Body of pancreas (tissue), 4 donors: ENCODE measurements at regions not wholly inside any gene's neighbourhood (a gene's known extent, or its start where the extent isn't known, plus 50 kb on each side); places are given as distances from the start of the nearest gene placed in this dataset.

ENCODE experiments used
- ATAC-seq: fragments of 150-250 bp; one replicate; pipeline ENCODE4 v1.9.1; 2016
- DNase-seq, 4 donors: peaks; one replicate each; pipeline ENCODE4 v3.0.0-alpha.2; 2019
- H3K27ac ChIP-seq, 4 donors: fragments of 200-600 bp; sonication (generic); 1 replicate in 3 of 4; 2 replicates in 1 of 4; pipeline versions ENCODE4 v1.5.1 to v1.6.1; 2016 to 2019; ENCODE audit warnings: mild to moderate bottlenecking in 1 of 4, mixed read lengths in 1 of 4, moderate library complexity in 1 of 4
- H3K27me3 ChIP-seq, 2 donors: fragments of 200-600 bp; sonication (generic); one replicate each; pipeline ENCODE4 v1.6.0; 2016; ENCODE audit warnings: mild to moderate bottlenecking in 1 of 2
- H3K36me3 ChIP-seq, 2 donors: fragments of 200-600 bp; sonication (generic); replicated peaks in 1 of 2; 2 replicates each; pipeline ENCODE4 v1.5.1; 2016; ENCODE audit warnings: low read depth in 2 of 2; ENCODE audit not compliant: insufficient read depth in 1 of 2
- H3K4me1 ChIP-seq: fragments of 200-600 bp; sonication (generic); one replicate; pipeline ENCODE4 v1.6.0; 2016
- H3K4me3 ChIP-seq, 2 donors: fragments of 200-600 bp; sonication (generic); 1 replicate in 1 of 2; 2 replicates in 1 of 2; pipeline ENCODE4 v1.5.1; 2016 to 2019
- H3K9me3 ChIP-seq, 3 donors: fragments of 200-600 bp; sonication (generic); 1 replicate in 2 of 3; 2 replicates in 1 of 3; pipeline ENCODE4 v1.5.1; 2016
- CTCF ChIP-seq, 7 experiments: fragments of 450-650 bp in 4 of 7; fragments of 200-600 bp in 3 of 7; sonication (generic) in 3 of 7; IDR thresholded peaks; one replicate each; pipeline ENCODE4 v1.5.1; 2016 to 2019; ENCODE audit warnings: antibody characterized with exemption in 7 of 7
- POLR2A ChIP-seq, 3 donors: fragments of 450-650 bp; IDR thresholded peaks; one replicate each; pipeline ENCODE4 v1.6.1; 2016; ENCODE audit warnings: antibody characterized with exemption in 3 of 3, mild to moderate bottlenecking in 2 of 3
- WGBS, 2 donors: methylation state at CpG; one replicate each; pipeline ENCODE4 v1.1.5; 2017; 5-methylcytosine and 5-hydroxymethylcytosine counted together
- intact Hi-C: fragments of 100-400 bp; cut with DNase I; formaldehyde crosslinking; loops from one replicate; pipeline ENCODE4 v1.15.1; 2023

GRCh38 chr12:73083736-73084135, 811.6 kb downstream of the TRHDE start:
- H3K4me1 ChIP-seq: no peaks in the 10 kb centered on the region
- no peaks in the 10 kb centered on the region for H3K27me3 ChIP-seq
- 56 to 77% methylated on average over 1 of the region's 1 CpG for WGBS, 2 donors
- no peak overlapping the region for H3K4me3 ChIP-seq
- ATAC-seq (no peak), DNase-seq (no peak)
- intact Hi-C loops: no loop called here
- H3K36me3 ChIP-seq: no peaks in the 10 kb centered on the region
- TF ChIP-seq CTCF (IDR thresholded peaks at IDR 0.05) (no peak), POLR2A (IDR thresholded peaks at IDR 0.05) (no peak)
- peaks cover 0 to 6% (median 0%) of the 10 kb centered on the region in 3 donors for H3K9me3 ChIP-seq
- no peak overlapping the region for H3K27ac ChIP-seq

DNA sequence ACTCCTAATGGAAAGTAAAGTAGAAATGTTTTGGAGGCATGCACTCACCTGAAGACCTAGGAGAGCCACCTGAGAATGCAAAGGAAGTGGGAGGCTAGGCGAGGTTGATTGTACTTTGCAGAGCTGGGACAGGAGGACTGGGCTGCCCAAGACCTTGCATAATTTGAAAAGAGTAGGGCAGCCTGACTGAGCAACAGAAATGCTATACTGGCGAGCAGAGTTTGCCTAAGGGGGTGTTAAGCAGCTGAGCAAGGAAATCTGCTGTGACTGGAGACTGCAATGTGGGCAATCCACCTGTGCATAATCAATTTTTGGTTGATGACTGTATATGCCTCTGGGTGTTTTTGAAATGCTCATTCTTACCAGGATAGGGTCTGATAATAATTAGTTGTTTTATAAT, 834.1 kb downstream of the TRHDE start:
- H3K27me3 ChIP-seq: no peaks in the 10 kb centered on the region
- no peaks in the 10 kb centered on the region for H3K9me3 ChIP-seq
- intact Hi-C loops: no loop called here
- H3K36me3 ChIP-seq: no peaks in the 10 kb centered on the region
- DNase-seq: no peak
- no peak overlapping the region for H3K4me3 ChIP-seq
- no peak for ATAC-seq
- H3K4me1 ChIP-seq: no peaks in the 10 kb centered on the region
- TF ChIP-seq POLR2A (IDR thresholded peaks at IDR 0.05): no peak
- TF ChIP-seq CTCF (IDR thresholded peaks at IDR 0.05): no peak
- no peak overlapping the region for H3K27ac ChIP-seq
- 57 to 68% methylated on average over 2 of the region's 2 CpGs for WGBS, 2 donors

DNA sequence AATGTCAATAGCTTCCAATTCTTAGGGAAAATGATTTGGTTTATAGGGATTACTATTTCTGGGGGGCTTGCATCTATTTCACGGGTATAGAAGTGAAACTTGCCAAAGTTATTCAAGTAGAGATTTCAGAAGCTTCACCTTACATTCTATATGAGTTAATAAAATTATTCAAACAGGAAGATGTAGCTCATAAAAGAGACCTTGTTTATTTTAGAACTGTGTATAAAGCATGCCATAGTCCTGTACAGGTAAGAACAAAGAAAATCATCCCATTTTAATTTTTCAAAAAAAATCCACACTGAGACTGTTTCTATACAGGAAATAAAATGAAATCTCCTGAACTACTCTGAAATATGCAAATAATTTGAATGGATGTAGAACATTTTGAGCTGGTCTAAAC, 834.7 kb downstream of the TRHDE start:
- intact Hi-C loops: no loop called here

DNA sequence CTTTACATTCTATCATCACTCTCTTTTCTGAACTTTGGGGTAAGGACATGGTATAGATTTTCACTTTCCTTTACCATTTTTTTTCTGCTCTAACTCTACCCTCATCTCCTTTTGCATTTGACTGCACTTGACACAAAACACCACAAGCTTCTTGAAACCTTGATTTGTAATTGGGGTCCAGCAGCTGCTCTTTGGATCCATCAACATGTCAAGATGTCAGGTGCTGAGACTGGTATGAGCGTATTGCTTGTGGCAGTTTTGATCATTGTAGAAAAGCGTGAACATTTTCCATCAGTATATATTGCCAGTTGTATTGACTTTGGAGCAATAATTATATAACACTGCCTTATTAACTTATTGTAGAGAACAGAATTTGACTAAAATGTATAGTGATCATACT, 838.6 kb downstream of the TRHDE start:
- intact Hi-C loops: no loop called here

More for the DNA sequence above, 834.7 kb downstream of the TRHDE start:
- H3K27ac ChIP-seq: no peak overlapping the region
- no peaks in the 10 kb centered on the region for H3K4me1 ChIP-seq
- no peak overlapping the region for H3K4me3 ChIP-seq
- no peaks in the 10 kb centered on the region for H3K27me3 ChIP-seq
- no peaks in the 10 kb centered on the region for H3K36me3 ChIP-seq
- H3K9me3 ChIP-seq: no peaks in the 10 kb centered on the region
- no peak for DNase-seq
- WGBS, 2 donors: 33 to 39% methylated on average over 1 of the region's 1 CpG
- ATAC-seq: no peak
- TF ChIP-seq CTCF (IDR thresholded peaks at IDR 0.05) (no peak), POLR2A (IDR thresholded peaks at IDR 0.05) (no peak)

More for the DNA sequence above, 838.6 kb downstream of the TRHDE start:
- Histone ChIP-seq H3K4me1 (no peaks in the 10 kb centered on the region), H3K36me3 (no peaks in the 10 kb centered on the region), H3K27me3 (no peaks in the 10 kb centered on the region), H3K9me3 (no peaks in the 10 kb centered on the region), H3K4me3 (no peak overlapping the region), H3K27ac (no peak overlapping the region)
- TF ChIP-seq POLR2A (IDR thresholded peaks at IDR 0.05): no peak
- TF ChIP-seq CTCF (IDR thresholded peaks at IDR 0.05): no peak
- no peak for DNase-seq
- no peak for ATAC-seq
- WGBS, 2 donors: 92 to 94% methylated on average over 2 of the region's 2 CpGs
